ENCODE measurements at regions not wholly inside any gene's neighbourhood (a gene's known extent, or its start where the extent isn't known, plus 50 kb on each side); places are given as distances from the start of the nearest gene placed in this dataset.

DNA sequence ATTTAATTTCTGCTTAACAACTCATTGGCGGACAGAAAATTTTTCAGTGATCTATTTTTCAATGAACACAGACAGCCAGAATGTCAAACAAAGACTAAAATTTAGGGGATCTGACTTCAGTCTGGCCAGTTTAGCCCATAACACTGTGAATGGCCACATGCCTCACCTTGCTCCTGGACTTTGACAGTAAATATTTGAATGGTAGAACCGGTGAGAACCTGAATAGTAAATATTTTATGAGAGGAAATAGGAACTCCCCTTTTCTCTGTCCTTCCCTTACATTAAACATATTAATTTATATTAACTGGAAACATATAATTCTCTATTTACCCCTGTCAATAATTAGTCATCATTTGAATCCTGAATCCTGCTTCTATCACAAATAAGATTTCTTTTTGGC, 942.1 kb downstream of the KCNJ2 start:
- no peak for DNase-seq (ENCODE audit: low read depth in 1 of 2, low spot score in 1 of 2)
- TF ChIP-seq, protein P1, sequence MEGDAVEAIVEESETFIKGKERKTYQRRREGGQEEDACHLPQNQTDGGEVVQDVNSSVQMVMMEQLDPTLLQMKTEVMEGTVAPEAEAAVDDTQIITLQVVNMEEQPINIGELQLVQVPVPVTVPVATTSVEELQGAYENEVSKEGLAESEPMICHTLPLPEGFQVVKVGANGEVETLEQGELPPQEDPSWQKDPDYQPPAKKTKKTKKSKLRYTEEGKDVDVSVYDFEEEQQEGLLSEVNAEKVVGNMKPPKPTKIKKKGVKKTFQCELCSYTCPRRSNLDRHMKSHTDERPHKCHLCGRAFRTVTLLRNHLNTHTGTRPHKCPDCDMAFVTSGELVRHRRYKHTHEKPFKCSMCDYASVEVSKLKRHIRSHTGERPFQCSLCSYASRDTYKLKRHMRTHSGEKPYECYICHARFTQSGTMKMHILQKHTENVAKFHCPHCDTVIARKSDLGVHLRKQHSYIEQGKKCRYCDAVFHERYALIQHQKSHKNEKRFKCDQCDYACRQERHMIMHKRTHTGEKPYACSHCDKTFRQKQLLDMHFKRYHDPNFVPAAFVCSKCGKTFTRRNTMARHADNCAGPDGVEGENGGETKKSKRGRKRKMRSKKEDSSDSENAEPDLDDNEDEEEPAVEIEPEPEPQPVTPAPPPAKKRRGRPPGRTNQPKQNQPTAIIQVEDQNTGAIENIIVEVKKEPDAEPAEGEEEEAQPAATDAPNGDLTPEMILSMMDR (IDR thresholded peaks at IDR 0.05; ENCODE audit: insufficient read depth, low read length) = no peak
- TF ChIP-seq SPI1 (IDR thresholded peaks at IDR 0.05; ENCODE audit: borderline replicate concordance, low read depth) = no peak
- no peak for TF ChIP-seq GABPA (IDR thresholded peaks at IDR 0.05; ENCODE audit: low read depth)
- TF ChIP-seq POLR2AphosphoS5 (IDR thresholded peaks at IDR 0.05; ENCODE audit: low read depth) = no peak
- TF ChIP-seq, protein P2, sequence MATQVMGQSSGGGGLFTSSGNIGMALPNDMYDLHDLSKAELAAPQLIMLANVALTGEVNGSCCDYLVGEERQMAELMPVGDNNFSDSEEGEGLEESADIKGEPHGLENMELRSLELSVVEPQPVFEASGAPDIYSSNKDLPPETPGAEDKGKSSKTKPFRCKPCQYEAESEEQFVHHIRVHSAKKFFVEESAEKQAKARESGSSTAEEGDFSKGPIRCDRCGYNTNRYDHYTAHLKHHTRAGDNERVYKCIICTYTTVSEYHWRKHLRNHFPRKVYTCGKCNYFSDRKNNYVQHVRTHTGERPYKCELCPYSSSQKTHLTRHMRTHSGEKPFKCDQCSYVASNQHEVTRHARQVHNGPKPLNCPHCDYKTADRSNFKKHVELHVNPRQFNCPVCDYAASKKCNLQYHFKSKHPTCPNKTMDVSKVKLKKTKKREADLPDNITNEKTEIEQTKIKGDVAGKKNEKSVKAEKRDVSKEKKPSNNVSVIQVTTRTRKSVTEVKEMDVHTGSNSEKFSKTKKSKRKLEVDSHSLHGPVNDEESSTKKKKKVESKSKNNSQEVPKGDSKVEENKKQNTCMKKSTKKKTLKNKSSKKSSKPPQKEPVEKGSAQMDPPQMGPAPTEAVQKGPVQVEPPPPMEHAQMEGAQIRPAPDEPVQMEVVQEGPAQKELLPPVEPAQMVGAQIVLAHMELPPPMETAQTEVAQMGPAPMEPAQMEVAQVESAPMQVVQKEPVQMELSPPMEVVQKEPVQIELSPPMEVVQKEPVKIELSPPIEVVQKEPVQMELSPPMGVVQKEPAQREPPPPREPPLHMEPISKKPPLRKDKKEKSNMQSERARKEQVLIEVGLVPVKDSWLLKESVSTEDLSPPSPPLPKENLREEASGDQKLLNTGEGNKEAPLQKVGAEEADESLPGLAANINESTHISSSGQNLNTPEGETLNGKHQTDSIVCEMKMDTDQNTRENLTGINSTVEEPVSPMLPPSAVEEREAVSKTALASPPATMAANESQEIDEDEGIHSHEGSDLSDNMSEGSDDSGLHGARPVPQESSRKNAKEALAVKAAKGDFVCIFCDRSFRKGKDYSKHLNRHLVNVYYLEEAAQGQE (IDR thresholded peaks at IDR 0.05; ENCODE audit: insufficient replicate concordance, low read depth) = no peak
- H3K27ac ChIP-seq (replicated peaks) = no peak overlapping the region
- no peaks in the 10 kb centered on the region for H3K27me3 ChIP-seq (ENCODE audit: insufficient read depth, poor library complexity, severe bottlenecking)
- no peak overlapping the region for H3K4me3 ChIP-seq (replicated peaks; ENCODE audit: insufficient read depth, low read length)

DNA sequence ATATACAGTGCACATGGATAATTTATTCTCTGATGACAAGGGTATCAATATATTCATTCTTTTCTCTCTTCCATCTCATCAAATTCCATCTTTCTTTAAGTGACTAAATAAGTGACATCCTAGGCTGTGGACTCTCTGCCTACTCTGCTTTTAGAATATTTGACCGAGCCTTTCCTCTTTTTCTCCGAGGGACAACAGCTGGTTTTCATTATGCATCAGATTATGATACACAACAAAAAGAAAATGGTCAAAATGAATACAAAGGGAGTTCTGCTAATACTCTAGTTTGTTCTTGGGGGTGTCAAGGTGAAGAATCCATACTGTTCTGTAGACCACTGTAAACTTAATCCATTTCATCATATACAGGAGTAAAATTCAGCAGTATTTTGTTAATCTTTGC, 942.6 kb downstream of the KCNJ2 start:
- TF ChIP-seq, protein P1 (IDR thresholded peaks at IDR 0.05; ENCODE audit: insufficient read depth, low read length) = no peak
- no peak for TF ChIP-seq GABPA (IDR thresholded peaks at IDR 0.05; ENCODE audit: low read depth)
- no peak for TF ChIP-seq SPI1 (IDR thresholded peaks at IDR 0.05; ENCODE audit: borderline replicate concordance, low read depth)
- TF ChIP-seq POLR2AphosphoS5 (IDR thresholded peaks at IDR 0.05; ENCODE audit: low read depth) = no peak
- TF ChIP-seq, protein P2 (IDR thresholded peaks at IDR 0.05; ENCODE audit: insufficient replicate concordance, low read depth) = no peak
- Histone ChIP-seq H3K27me3 (ENCODE audit: insufficient read depth, poor library complexity, severe bottlenecking) (no peaks in the 10 kb centered on the region), H3K27ac (replicated peaks) (no peak overlapping the region), H3K4me3 (replicated peaks; ENCODE audit: insufficient read depth, low read length) (no peak overlapping the region)
- no peak for DNase-seq (ENCODE audit: low read depth in 1 of 2, low spot score in 1 of 2)

DNA sequence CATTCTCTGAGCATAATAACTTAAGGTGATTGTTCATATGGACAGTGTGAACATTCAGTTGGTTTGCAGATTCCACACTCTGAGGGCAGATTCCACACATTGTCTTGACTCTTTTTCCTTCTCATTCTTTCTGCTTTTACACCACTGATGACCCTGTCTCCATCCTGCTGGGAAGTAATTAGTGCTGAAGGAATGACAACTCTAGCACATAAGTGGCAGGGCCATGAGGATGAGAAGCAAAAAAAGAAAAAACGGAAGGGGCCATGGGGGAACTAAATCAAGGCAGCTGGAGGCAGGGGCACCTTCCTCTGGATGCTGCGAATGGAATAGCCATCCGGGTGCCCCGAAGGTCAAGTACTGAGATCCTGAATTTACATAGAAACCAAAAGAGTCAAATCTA, 944.0 kb downstream of the KCNJ2 start:
- no peak overlapping the region for H3K27ac ChIP-seq (replicated peaks)
- H3K27me3 ChIP-seq (ENCODE audit: insufficient read depth, poor library complexity, severe bottlenecking) = no peaks in the 10 kb centered on the region
- no peak overlapping the region for H3K4me3 ChIP-seq (replicated peaks; ENCODE audit: insufficient read depth, low read length)
- no peak for DNase-seq (ENCODE audit: low read depth in 1 of 2, low spot score in 1 of 2)
- no peak for TF ChIP-seq POLR2AphosphoS5 (IDR thresholded peaks at IDR 0.05; ENCODE audit: low read depth)
- TF ChIP-seq, protein P2 (IDR thresholded peaks at IDR 0.05; ENCODE audit: insufficient replicate concordance, low read depth) = no peak
- no peak for TF ChIP-seq GABPA (IDR thresholded peaks at IDR 0.05; ENCODE audit: low read depth)
- TF ChIP-seq, protein P1 (IDR thresholded peaks at IDR 0.05; ENCODE audit: insufficient read depth, low read length) = no peak
- no peak for TF ChIP-seq SPI1 (IDR thresholded peaks at IDR 0.05; ENCODE audit: borderline replicate concordance, low read depth)

All from HL-60 (cell line).